ENCODE measurements at regions not wholly inside any gene's neighbourhood (a gene's known extent, or its start where the extent isn't known, plus 50 kb on each side); places are given as distances from the start of the nearest gene placed in this dataset.
"Not testable (repeated sequence)": the region's sequence is repeated elsewhere in the genome, so short reads cannot be mapped to it uniquely, and the experiment has no call there.

GRCh38 chr14:89551955-89552354 lies 134.9 kb upstream of the FOXN3 start:
- no peak overlapping the region for H3K4me3 ChIP-seq (ENCODE audit: low read depth, low read length)
- no peak for DNase-seq (ENCODE audit: low read depth)

- no peak overlapping the region for H3K4me3 ChIP-seq (ENCODE audit: low read depth, low read length)
- no peak for DNase-seq (ENCODE audit: low read depth)
Observed at GRCh38 chr14:89551432-89551831, 134.4 kb upstream of the FOXN3 start.

- DNase-seq (ENCODE audit: low read depth) = no peak
- no peak overlapping the region for H3K4me3 ChIP-seq (ENCODE audit: low read depth, low read length)
Observed at GRCh38 chr14:89550821-89551220, 133.8 kb upstream of the FOXN3 start.

GRCh38 chr14:89549381-89550125 lies 132.5 kb upstream of the FOXN3 start:
- DNase-seq (ENCODE audit: low read depth) = no peak
- no peak overlapping the region for H3K4me3 ChIP-seq (ENCODE audit: low read depth, low read length)

- not testable (repeated sequence) for H3K4me3 ChIP-seq (ENCODE audit: low read depth, low read length); DNase-seq (ENCODE audit: low read depth)
Observed at GRCh38 chr14:89547047-89547446, 130.0 kb upstream of the FOXN3 start.

GRCh38 chr14:89544636-89545301 lies 127.7 kb upstream of the FOXN3 start:
- no peak overlapping the region for H3K4me3 ChIP-seq (ENCODE audit: low read depth, low read length)
- no peak for DNase-seq (ENCODE audit: low read depth)

- no peak overlapping the region for H3K4me3 ChIP-seq (ENCODE audit: low read depth, low read length)
- no peak for DNase-seq (ENCODE audit: low read depth)
Observed at GRCh38 chr14:89543425-89543790, 126.4 kb upstream of the FOXN3 start.

GRCh38 chr14:89542786-89543424 lies 125.9 kb upstream of the FOXN3 start:
- no peak overlapping the region for H3K4me3 ChIP-seq (ENCODE audit: low read depth, low read length)
- DNase-seq (ENCODE audit: low read depth) = no peak

- peak; percentile 72 for DNase-seq (ENCODE audit: low read depth)
- H3K4me3 ChIP-seq (ENCODE audit: low read depth, low read length) = no peak overlapping the region
Observed at GRCh38 chr14:89540830-89541470, 123.9 kb upstream of the FOXN3 start.

- DNase-seq (ENCODE audit: low read depth) = no peak
- no peak overlapping the region for H3K4me3 ChIP-seq (ENCODE audit: low read depth, low read length)
Observed at GRCh38 chr14:89540009-89540829, 123.2 kb upstream of the FOXN3 start.

GRCh38 chr14:89537911-89538310 lies 120.9 kb upstream of the FOXN3 start:
- no peak overlapping the region for H3K4me3 ChIP-seq (ENCODE audit: low read depth, low read length)

GRCh38 chr14:89534902-89535685 lies 118.1 kb upstream of the FOXN3 start:
- H3K4me3 ChIP-seq (ENCODE audit: low read depth, low read length) = no peak overlapping the region
- peak; percentile 33 for DNase-seq (ENCODE audit: low read depth)

More at GRCh38 chr14:89537911-89538310, 120.9 kb upstream of the FOXN3 start:
- DNase-seq (ENCODE audit: low read depth) = no peak

GRCh38 chr14:89533766-89534165 lies 116.7 kb upstream of the FOXN3 start:
- no peak for DNase-seq (ENCODE audit: low read depth)
- H3K4me3 ChIP-seq (ENCODE audit: low read depth, low read length) = no peak overlapping the region

GRCh38 chr14:89533136-89533535 lies 116.1 kb upstream of the FOXN3 start:
- no peak for DNase-seq (ENCODE audit: low read depth)
- H3K4me3 ChIP-seq (ENCODE audit: low read depth, low read length) = no peak overlapping the region

- no peak for DNase-seq (ENCODE audit: low read depth)
Observed at GRCh38 chr14:89531661-89532335, 114.8 kb upstream of the FOXN3 start.

GRCh38 chr14:89524990-89525667 lies 108.1 kb upstream of the FOXN3 start:
- no peak for DNase-seq (ENCODE audit: low read depth)

More at GRCh38 chr14:89531661-89532335, 114.8 kb upstream of the FOXN3 start:
- no peak overlapping the region for H3K4me3 ChIP-seq (ENCODE audit: low read depth, low read length)

GRCh38 chr14:89524412-89524811 lies 107.4 kb upstream of the FOXN3 start:
- no peak overlapping the region for H3K4me3 ChIP-seq (ENCODE audit: low read depth, low read length)
- DNase-seq (ENCODE audit: low read depth) = no peak

More at GRCh38 chr14:89524990-89525667, 108.1 kb upstream of the FOXN3 start:
- H3K4me3 ChIP-seq (ENCODE audit: low read depth, low read length) = no peak overlapping the region
